ENCODE measurements at regions not wholly inside any gene's neighbourhood (a gene's known extent, or its start where the extent isn't known, plus 50 kb on each side); places are given as distances from the start of the nearest gene placed in this dataset.
"Not testable (repeated sequence)": the region's sequence is repeated elsewhere in the genome, so short reads cannot be mapped to it uniquely, and the experiment has no call there.

DNA sequence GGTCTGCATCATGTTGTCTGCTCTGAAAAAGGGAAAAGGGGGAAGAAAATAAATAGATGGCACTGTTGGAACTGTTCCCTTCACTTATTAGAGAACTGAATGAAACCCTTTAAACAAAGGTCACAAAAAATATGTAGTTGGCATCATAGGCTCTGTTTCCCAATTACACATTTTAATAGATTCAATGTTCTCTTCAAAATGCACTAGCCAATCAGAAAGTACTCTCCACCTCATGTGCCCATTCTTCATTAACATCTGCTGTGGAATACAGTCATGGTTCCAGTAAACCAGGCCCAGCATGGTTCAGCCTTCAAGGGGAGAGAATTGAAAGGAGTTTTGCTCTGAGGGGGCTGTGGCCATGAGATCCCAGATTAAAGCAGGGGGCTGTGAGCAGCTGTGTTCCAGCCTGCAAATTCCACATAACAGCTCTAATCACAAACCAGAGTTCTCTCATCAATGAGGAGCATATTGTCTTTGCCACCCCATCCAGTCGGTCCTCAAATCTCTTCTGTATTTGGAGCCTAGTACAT, 165.9 kb upstream of the CREB1 start:
- DNase-seq (ENCODE audit: low read depth) = no peak

DNA sequence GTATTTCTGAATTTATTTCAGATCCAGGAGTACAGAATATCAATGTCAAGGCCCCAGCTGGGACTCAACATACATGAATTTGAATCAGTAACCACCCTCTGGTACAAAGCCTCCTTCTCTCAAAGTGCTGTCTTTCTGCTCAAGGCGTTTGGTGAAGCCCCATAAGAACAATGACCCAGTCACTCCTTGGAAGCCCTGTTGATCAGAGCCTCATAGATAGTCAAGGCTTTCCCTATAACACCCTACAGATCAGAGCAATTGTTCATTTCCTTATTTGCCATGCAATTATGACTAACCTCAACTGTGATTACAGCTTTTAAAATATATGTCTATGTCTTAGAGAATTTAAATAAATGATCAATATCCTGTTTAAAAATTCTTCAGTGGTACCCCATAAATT, 159.1 kb upstream of the CREB1 start:
- DNase-seq (ENCODE audit: low read depth) = no peak

DNA sequence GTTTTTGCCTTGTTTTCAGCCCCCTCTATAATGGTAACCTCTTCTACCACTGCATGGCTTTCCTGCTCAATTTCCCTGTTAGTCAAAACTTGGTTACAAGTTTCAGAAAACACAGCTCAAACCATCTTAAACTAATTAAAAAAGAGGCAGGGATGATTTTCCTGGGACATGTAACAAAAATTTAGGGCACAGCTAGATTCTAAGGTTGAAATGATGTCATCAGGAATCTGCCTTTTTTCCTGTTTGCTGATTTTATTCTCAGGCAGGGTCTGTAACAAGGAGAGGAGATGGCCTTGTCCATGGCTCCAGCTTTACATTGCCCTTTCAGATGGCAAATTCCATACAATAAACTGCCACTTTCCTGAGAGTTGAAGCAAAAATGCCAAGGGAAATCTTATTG, 157.9 kb upstream of the CREB1 start:
- no peak for DNase-seq (ENCODE audit: low read depth)

DNA sequence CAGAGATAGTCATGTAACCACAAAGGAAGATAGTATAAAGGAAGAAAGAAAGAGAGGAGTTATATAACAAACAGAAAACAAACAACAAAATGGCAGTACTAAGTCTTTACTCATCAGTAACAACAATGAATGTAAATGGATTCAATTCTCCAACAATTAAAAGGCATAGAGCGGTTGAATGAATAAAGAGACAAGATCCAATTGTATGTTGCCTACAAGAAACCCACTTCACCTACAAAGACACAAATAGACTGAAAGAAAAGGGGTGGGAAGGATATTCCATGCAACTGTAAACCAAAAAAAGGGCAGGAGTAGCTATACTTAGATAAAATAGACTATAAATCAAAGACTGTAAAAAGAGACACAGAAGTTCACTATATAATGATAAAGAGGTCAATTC, 157.3 kb upstream of the CREB1 start:
- no peak for DNase-seq (ENCODE audit: low read depth)

DNA sequence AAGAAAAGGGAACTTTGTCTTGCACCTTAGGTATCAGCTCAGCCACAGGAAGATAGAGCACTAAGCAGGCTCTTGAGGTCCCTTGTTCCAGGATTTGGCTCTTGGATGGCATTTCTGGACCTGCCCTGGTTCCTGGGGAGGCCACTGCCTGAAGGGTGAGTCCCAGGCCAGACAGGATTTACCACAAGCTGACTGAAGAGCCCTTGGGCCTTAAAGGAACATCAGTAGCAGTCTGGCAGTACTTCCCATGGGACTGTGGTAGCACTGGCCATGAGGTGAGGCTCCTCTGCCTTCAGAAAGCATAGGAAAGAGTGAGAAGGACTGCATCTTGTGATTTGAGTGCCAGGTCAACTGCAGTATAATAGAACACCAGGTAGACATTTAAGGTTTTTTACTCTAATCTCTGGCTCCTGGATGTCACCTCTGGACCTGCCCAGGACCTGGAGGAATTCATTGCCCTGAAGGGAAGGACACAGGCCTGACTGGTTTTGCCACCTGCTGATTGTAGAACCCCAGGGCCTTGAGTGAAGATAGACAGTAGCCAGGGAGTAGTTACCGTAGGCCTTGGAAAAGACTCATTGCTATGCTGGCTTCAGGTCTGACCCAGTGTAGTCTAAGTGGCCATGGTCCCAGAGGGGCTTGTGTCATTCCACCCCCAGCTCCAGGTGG, 154.4 kb upstream of the CREB1 start:
- DNase-seq (ENCODE audit: low read depth) = no peak

DNA sequence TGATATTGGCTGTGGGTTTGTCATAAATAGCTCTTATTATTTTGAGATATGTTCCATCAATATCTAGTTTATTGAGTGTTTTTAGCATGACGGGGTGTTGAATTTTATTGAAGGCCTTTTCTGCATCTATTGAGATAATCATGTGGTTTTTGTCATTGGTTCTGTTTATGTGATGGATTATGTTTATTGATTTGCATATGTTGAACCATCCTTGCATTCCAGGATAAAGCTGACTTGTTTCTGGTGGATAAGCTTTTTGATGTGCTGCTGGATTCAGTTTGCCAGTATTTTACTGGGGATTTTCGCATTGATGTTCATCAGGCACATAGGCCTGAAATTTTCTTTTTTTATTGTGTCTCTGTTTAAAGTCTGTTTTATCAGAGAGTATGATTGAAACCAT, 151.1 kb upstream of the CREB1 start:
- not testable (repeated sequence) for DNase-seq (ENCODE audit: low read depth)

DNA sequence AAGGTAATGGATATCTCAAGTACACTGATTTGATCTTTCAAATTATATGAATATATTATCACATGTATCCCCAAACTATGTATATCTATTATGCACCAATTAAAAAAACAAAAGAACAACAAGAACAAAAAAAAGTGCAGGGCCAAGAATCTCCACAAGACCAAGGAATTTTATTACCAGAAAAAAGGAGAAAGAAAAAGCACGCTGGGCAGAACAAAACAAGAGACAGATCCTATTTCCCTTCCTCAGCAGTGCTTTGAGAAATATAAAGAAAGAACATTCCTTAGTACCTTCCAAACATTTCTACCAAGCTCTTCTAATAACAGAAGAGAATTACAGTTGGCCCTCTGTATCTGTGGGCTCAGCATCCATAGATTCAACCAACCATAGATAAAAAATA, 144.7 kb upstream of the CREB1 start:
- no peak for DNase-seq (ENCODE audit: low read depth)

DNA sequence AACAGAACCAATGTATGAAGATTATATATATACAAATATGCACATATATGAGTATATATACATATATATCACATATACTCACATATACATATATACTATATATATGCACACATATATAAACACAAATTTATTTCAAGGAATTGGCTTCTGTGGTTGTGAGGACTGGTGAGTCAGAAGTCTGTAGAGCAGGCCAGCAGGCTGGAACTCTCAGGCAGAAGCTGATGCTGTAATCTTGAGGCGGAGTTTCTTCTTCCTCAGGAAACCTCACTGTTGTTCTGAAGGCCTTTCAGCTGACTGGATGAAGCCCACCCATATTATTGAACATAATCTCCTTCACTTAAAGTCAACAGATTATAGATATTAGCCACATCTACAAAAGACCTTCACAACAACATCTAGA, 143.9 kb upstream of the CREB1 start:
- no peak for DNase-seq (ENCODE audit: low read depth)

DNA sequence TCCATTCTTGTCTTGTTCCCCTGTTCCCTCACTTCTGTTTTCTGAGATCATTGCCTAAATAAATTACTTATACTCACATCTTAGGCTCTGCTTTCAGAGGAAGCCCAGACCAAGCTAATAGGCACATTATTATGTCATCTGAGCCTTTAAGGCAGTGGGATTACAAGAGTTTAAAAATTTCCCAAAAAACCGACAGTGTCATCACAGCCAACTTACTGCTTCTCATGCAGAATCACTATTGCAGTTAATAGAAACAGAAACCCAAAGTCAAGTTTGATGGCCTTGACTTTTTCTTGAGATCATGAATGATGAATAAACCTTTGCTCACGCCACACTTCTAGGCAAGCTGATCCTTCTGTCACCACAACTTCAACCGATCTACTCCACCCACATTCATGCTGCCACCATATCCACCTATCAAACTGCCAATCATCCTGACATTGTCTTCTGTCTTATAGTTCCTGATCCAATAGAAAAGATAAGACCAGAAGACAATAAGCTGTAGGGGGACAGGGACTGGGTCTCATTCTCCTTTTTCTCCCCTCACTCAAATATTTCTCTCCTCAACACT, 142.7 kb upstream of the CREB1 start:
- no peak for DNase-seq (ENCODE audit: low read depth)

DNA sequence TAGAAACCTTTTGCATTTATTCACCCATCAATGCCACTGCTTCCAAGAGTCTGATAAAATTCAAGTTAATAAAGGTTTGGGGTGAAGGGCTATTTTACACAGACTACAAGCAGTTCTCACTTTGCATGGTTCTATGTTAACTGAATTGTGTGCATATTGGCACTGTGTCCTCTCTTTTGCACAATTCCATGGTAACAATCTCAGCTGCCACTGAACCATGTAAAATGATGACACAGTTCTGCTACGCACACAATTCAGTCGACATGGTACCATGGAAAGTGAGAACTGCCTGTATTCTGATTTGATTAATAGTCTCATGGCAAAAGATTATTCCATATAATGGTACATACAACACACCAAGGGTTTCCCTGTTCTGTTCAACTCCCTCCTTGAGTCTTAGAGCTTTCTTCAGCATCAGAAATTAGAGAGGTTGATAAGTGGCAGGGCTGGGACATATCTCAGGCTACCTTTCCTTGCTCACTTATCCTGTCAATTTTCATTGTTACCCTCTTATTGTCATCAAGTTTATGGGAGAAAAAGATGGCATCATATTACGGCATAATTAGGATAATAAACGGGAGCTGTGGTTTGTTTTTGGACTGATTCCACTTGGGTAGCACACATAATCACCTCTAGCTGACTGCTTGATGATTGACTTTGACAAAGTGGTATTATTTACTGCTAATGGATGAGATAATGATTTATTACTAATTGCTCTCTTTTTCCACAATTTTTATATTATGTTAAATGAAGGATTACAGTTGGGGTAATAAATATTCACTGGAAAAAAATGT, 139.3 kb upstream of the CREB1 start:
- no peak for DNase-seq (ENCODE audit: low read depth)

DNA sequence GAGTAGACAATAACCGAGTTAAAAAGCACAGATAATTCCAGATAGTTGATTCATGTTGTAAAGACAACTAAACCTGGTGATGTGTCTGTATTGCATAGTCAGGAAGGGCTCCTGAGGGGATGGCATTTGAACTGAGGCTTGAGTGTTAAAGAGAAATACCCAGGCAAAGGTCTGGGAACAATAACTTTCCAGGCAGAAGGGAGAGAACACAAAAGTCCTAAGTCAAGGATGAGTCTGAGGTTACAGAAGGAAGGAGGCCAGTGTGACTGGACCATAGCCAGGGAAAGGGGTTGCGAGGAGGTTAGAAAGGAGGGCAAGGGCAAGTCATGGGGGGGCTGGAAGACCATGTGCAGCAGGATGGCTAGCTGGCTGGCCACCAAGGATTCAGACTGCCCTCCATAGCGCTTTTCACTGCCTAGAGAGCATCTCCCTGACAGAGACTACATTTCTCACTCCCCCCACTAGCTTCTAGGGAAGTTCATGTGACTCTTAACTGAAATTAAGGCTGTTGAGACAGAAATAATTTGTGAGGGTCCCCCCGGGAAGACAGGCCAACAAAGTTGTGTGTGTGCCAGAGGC, 135.5 kb upstream of the CREB1 start:
- DNase-seq (ENCODE audit: low read depth) = no peak

DNA sequence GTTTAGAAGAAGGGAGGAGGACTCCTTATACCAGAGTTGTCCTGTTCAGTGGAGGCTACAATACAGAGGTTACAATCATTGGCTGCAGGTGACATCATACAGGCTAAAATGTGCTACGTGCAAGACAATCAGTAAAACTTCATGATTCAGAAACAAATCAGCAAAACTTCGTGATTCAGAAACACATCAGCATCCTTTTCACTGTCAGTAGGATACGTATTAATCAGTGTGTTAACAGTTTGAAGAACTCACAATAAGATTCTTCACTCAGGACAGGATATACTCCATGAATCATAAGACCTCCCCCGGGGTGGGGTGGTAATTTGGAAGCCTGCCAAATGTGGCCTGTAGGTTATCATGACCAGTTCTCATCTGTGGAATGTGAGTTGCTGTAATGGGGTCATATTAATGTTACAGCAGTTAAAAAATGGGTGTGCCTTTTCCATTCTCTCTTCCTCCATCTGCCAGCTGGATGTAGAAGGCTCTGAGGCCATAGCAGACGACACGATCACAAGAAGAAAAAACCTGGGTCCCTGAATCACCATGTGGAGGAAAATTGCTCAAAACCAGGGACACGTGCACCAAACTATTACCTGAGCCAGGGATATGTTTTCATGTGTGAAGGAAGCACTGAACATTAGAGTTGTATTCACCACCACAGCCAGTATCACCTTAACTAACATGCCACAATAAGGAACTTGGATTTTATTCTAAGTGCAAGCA, 134.8 kb upstream of the CREB1 start:
- no peak for DNase-seq (ENCODE audit: low read depth)

DNA sequence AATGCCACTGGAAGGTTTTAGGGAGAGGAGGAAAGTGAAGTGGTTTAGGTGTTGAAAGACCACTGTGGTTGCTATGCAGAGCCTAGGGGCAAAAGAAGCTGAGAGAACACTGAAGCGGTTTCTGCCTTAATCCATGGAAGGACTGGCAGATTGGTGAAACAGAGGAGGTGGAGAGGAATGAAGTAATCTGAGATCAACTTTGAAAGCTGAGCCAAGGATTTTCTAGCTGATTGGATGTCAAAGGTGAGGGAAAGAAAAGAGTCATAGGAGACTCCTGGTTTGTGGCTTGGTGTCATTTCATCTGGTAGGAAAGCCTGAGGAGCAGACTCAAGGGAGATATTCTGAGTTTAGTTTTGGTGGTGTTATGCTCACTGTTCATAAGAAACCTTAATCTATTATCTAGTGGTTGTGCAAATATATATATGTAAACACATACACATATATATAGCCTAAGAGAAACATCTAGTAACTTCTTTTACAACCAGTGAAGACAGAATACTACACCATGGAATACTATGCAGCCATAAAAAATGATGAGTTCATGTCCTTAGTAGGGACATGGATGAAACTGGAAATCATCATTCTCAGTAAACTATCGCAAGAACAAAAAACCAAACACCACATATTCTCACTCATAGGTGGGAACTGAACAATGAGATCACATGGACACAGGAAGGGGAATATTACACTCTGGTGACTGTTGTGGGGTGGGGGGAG, 134.1 kb upstream of the CREB1 start:
- no peak for DNase-seq (ENCODE audit: low read depth)

DNA sequence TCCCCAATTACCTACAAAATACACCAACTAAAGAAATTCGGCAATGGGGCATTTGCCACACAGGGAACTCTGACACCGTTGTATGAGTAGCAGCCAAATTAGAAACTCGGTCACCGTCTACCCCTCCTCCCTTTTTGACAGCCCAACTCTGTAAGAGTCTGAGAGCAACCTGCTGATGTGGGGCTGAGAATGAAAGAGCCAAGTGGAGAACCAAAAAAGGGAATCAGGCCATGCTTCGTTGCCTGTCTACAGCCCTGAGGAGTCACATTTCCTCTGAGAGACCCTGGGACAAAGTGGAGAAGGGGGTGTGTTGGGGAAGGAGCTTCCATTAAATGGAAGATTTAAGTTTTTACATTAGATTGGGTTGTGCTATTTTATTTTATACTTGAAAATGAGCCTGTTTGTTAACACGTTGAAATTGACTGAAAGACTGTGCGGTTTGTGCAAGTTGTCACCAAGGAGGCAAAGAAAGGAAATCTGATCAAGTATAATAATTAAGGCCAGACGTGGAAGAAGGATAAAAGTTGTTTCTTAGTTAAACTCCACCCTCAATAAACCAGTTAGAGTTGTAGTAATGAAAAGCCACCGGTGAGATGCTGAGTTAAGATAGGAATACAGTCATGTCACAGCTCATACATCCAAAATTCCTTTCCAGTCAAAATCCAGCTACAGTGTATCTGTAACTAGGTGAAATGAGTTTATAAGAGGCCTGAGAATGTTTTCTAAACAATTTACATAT, 131.7 kb upstream of the CREB1 start:
- no peak for DNase-seq (ENCODE audit: low read depth)

DNA sequence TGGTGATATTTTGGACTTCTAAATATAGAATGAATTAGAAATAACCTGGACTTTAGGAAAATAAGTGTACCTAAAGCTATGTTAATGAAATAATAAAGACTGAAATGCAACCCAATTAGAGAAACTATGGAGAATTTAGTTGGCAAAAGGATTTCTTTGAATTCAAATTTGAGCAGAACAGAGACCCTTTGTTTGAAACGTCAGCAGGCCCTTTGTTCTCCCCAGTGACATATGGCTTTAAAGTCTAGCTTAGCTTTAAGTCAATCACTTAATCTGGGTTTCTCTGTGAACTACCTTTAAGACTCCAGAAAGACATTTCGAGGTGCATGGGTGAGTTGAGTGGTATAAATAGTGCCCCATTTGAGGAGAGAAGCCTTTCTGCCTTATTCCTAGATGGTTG, 130.5 kb upstream of the CREB1 start:
- DNase-seq (ENCODE audit: low read depth) = no peak

DNA sequence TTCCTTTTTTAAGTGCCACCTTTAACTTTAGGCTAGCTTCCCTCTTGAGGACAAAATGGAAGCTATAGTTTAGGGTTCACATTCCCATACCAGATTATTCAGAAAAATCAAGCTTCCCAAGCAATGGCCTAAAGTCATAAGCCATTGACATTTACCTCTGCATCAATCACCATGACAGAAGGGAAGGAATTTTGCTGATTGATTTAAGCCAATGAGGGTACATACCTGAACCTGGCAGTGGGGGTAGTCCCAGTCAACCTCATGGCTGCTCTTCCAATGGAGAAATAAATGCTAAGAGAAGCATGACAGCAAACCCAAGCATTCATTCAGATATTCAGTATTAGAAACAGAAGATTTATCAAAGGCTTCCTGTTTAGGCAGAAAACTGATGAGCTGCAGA, 128.4 kb upstream of the CREB1 start:
- DNase-seq (ENCODE audit: low read depth) = no peak

DNA sequence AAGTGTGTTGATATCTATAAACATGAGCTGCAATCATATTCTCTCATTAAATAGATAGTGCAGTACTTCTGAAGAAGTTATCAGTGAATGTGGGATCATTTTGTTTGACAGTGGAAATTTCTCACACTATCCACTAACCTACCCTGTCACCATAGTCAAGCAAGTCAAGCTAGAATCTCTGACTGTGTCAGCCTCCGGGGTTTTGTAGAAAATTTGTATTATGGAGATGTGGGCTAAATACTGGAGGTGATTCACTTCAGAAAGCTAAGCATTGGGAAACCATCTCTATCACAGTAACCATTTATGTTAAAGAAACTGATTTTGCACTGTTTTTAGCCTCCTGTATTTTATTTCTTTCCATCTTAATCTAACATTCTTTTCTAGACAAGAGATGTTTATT, 126.6 kb upstream of the CREB1 start:
- DNase-seq (ENCODE audit: low read depth) = no peak

DNA sequence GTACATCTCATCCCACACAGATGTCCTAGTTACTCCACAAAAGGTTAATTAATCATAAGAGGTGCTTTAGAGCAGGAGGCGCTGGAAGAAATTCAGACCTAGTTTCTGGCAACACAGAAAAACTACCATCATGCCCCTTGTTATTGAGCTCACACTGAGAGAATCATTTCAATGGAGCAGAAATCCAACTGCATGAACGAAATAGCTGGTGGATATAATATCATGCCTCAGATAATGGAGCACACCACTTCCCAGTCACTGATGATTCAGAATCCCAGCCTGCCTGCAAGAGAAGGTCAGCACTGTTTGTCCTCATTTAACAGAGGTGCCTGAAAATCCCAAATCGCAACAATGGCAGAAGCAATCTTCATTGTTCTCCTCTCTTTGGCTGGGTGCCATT, 125.8 kb upstream of the CREB1 start:
- DNase-seq (ENCODE audit: low read depth) = no peak

DNA sequence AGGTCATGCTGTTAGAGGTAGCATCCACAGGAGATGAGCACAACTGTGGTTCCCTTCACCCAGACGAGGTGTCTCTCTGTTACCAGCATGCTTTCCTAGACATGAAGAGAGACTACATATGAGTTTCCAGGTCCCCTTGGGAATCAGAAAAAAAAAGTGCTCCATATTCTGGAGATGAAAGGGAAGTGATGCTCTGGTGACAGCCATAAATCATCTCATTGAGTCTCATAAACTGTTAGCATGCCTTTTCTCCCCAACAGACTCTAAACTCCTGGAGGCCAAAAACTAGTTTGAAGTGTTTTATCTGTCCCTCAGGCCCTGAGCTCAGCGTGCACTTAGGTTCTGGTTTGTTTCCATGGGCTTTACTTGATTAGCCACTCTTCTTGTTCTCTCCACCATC, 124.6 kb upstream of the CREB1 start:
- DNase-seq (ENCODE audit: low read depth) = no peak

DNA sequence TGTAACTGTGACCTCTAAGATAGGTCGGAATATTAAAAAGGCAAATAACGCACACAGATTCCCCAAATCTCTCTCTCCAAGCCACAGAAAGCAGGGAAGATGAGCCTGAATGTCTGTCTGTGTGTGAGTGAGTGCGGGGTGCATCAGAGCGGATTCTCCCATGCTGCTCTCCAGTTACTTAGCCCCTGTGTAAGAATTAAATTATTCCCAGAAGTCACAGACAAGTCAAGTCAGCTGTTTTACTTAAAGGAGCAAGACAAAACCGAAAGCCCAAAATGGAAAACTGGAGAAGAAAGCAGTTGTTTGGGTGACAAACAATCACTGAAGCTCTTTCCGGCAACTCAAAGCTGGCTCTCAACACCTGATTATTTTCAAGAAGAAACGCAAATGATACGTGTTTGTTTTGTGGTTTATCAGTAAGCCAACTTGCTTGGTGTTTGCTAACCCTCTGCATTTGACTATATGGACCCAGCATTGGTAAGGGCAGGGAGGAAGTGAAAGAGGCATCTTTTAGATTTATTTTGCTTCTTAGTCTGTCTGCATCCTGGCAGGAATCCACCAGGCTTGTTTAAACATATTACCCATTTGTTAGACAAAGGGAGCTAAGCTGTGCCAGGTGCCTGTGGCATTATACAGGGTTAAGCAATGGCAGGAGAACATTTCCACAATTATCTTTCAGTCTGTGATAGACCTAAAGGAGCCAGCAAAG, 121.5 kb upstream of the CREB1 start:
- no peak for DNase-seq (ENCODE audit: low read depth)

Data from stimulated activated CD8-positive, alpha-beta memory T cell treated with anti-CD3 and anti-CD28 coated beads, Interleukin-15, amount 100 ng/mL, for 1 hour (primary cell).